ENCODE measurements at regions not wholly inside any gene's neighbourhood (a gene's known extent, or its start where the extent isn't known, plus 50 kb on each side); places are given as distances from the start of the nearest gene placed in this dataset.

DNA sequence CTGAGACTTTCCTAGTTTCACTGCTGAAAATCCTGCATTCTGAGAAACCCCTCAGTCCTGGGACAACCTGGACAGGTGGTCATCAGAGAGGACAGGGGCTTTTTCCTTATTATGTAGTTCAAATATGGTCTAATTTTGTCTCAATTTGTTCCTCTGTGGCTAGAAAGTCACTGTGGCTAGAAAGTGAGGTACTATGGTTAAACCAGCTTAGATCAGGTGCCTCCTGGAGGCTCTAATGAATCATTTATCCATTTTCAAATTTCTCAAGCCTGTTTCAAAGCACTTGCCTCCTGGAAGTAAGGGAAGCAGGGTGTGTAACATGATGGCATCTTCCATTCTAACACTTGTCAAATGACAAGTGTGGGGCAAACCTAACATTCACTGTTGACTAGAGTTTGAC lies 326.8 kb downstream of the PIK3C3 start:
- Histone ChIP-seq H3K36me3 (no peaks in the 10 kb centered on the region), H3K27ac (no peak overlapping the region), H3K4me3 (no peak overlapping the region), H3K4me1 (no peaks in the 10 kb centered on the region), H3K27me3 (no peaks in the 10 kb centered on the region), H3K9me3 (no peaks in the 10 kb centered on the region)
- no peak for DNase-seq
- intact Hi-C loops (cut with DNase I) = no loop called here
- TF ChIP-seq POLR2AphosphoS5 (IDR thresholded peaks at IDR 0.05) (no peak), EP300 (IDR thresholded peaks at IDR 0.05) (no peak), POLR2A (IDR thresholded peaks at IDR 0.05) (no peak), CTCF (IDR thresholded peaks at IDR 0.05) (no peak)

GRCh38 chr18:42287047-42287446 lies 332.0 kb downstream of the PIK3C3 start:
- no peak overlapping the region for H3K4me3 ChIP-seq
- H3K36me3 ChIP-seq = no peaks in the 10 kb centered on the region
- DNase-seq = no peak
- H3K4me1 ChIP-seq = no peaks in the 10 kb centered on the region
- no peak overlapping the region for H3K27ac ChIP-seq
- no peak for TF ChIP-seq POLR2A (IDR thresholded peaks at IDR 0.05)
- no peak for TF ChIP-seq POLR2AphosphoS5 (IDR thresholded peaks at IDR 0.05)
- TF ChIP-seq CTCF (IDR thresholded peaks at IDR 0.05) = no peak
- TF ChIP-seq EP300 (IDR thresholded peaks at IDR 0.05) = no peak
- intact Hi-C loops (cut with DNase I) = no loop called here
- WGBS, 2 donors = 71 to 80% methylated on average over 1 of the region's 1 CpG
- no peaks in the 10 kb centered on the region for H3K9me3 ChIP-seq
- H3K27me3 ChIP-seq = no peaks in the 10 kb centered on the region

GRCh38 chr18:42288129-42288528 lies 333.1 kb downstream of the PIK3C3 start:
- no peak for DNase-seq
- no peaks in the 10 kb centered on the region for H3K4me1 ChIP-seq
- no peak overlapping the region for H3K27ac ChIP-seq
- H3K27me3 ChIP-seq = no peaks in the 10 kb centered on the region
- WGBS, 2 donors = 96 to 97% methylated on average over 1 of the region's 1 CpG
- H3K36me3 ChIP-seq = no peaks in the 10 kb centered on the region
- H3K9me3 ChIP-seq = no peaks in the 10 kb centered on the region
- TF ChIP-seq POLR2AphosphoS5 (IDR thresholded peaks at IDR 0.05) = no peak
- no peak for TF ChIP-seq EP300 (IDR thresholded peaks at IDR 0.05)
- no peak for TF ChIP-seq CTCF (IDR thresholded peaks at IDR 0.05)
- no peak for TF ChIP-seq POLR2A (IDR thresholded peaks at IDR 0.05)
- intact Hi-C loops (cut with DNase I) = no loop called here
- H3K4me3 ChIP-seq = no peak overlapping the region

- Histone ChIP-seq H3K4me3 (no peak overlapping the region), H3K36me3 (no peaks in the 10 kb centered on the region), H3K27me3 (no peaks in the 10 kb centered on the region), H3K27ac (no peak overlapping the region), H3K4me1 (no peaks in the 10 kb centered on the region), H3K9me3 (no peaks in the 10 kb centered on the region)
- 77 to 85% methylated on average over 4 of the region's 4 CpGs for WGBS, 2 donors
- TF ChIP-seq POLR2AphosphoS5 (IDR thresholded peaks at IDR 0.05) (no peak), POLR2A (IDR thresholded peaks at IDR 0.05) (no peak), CTCF (IDR thresholded peaks at IDR 0.05) (no peak), EP300 (IDR thresholded peaks at IDR 0.05) (no peak)
- no peak for DNase-seq
- intact Hi-C loops (cut with DNase I) = no loop called here
Measured at GRCh38 chr18:42289526-42289925, 334.5 kb downstream of the PIK3C3 start.
